NCI-H226 (cell line): ENCODE measurements at regions not wholly inside any gene's neighbourhood (a gene's known extent, or its start where the extent isn't known, plus 50 kb on each side); places are given as distances from the start of the nearest gene placed in this dataset.

ENCODE experiments used
- DNase-seq: peaks from one replicate; pipeline ENCODE4 v3.0.0-alpha.2; 2015

DNA sequence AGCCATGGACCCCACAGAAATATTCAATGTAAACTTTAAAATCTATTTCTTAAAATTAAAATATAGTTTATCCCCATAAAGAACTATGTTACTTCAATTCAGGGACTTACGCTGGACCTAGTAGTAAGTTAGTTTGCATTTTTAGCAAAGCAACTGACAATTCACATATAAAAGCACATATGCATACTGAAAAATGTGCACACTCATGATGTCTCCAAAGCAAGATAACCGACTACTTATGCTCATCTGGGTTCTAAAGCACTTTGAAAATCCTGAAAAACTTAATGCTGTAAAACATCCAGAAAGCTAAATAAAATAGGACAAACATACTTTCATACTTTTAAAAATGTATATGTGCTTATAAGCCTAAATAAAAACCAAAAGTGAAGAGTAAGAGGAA, 264.4 kb upstream of the GAS1 start:
- DNase-seq, result no peak

- DNase-seq, result peak; percentile 87
Observed at GRCh38 chr9:87212605-87213021, 265.3 kb upstream of the GAS1 start.

DNA sequence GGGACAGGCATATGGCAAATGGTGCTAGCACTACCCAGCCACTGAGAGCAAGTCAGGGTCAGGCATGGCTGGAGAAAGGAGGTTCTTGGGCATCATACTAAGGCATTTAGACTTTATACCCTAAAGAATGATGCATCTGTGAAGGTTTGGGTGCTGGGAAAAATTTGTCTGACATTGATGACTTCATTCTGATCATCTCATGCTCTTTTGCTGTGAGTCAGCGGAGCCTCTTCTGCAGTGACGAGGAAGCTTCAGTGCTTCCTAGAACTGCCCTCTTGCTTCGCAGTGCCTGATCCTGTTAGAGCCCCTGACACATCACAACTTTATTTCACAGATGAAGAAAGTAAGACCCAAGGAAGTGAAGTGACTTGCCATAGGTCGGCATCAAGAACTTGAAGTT, 266.6 kb upstream of the GAS1 start:
- no peak for DNase-seq

DNA sequence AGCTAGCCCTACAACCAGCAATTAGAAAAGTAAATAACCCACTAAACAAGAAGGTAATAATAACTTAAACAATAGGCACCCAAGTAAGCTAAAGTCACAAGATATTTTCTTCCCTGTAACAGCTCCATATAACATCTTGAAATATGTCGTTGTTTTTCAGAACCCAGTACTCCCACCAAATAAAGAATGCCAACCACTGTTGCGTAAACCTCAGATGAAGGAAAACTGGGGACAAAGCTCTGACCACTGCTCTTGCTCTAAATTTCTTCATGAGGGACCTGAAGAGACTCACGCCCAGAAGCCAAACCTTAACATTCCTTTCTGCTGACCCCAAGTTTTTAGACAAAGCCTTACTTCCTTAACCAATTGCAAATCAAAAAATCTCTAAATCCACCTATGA, 267.7 kb upstream of the GAS1 start:
- no peak for DNase-seq

- no peak for DNase-seq
Observed at GRCh38 chr9:87216036-87216435, 268.7 kb upstream of the GAS1 start.

- DNase-seq, result no peak
Observed at GRCh38 chr9:87216897-87217455, 269.7 kb upstream of the GAS1 start.

DNA sequence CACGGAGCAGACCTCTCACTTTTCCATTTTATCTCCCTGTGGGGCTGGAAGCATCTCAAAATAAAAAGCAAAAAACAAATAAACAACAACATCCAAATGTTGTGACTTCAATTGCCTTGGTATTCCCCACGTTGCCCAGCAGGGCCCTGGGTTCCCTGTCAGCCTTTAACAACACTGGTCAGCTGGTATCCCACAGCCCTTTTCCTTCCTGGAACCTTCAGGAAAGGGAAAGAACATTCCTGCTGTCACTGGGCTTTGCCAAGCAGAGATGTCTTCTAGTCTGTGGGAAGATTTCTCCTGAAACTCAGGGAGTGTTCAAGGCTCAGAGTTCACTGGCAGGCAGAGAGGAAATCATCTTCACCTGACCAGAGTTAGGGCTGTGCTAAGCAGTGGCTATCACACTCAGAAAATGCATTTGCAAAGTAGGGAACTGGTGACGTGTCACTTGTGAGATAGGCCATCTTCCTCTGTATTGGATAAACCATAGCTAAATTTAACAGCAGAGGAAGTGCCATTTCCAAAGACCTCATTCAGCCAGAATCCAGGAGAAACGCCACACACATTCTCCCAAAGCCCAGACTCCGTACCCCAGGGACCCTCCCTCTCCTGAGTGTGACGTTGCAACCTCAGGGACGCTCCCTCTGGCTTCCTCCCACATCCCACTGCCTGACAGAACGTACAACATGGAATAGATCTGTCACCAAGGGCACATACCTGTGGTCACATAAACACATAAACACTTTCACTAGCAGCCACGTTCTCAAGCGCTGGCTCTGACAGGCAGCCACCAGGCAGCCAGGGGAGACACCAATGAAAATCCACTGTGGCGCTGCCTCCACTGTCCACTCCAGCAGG, 274.0 kb upstream of the DAPK1 start:
- DNase-seq, result no peak

- DNase-seq, result no peak
Observed at GRCh38 chr9:87226896-87227295, 270.8 kb upstream of the DAPK1 start.

GRCh38 chr9:87227456-87227855, 270.2 kb upstream of the DAPK1 start:
- DNase-seq, result peak; percentile 24

- no peak for DNase-seq
Observed at GRCh38 chr9:87229108-87229507, 268.6 kb upstream of the DAPK1 start.

GRCh38 chr9:87233431-87233830, 264.2 kb upstream of the DAPK1 start:
- no peak for DNase-seq

DNA sequence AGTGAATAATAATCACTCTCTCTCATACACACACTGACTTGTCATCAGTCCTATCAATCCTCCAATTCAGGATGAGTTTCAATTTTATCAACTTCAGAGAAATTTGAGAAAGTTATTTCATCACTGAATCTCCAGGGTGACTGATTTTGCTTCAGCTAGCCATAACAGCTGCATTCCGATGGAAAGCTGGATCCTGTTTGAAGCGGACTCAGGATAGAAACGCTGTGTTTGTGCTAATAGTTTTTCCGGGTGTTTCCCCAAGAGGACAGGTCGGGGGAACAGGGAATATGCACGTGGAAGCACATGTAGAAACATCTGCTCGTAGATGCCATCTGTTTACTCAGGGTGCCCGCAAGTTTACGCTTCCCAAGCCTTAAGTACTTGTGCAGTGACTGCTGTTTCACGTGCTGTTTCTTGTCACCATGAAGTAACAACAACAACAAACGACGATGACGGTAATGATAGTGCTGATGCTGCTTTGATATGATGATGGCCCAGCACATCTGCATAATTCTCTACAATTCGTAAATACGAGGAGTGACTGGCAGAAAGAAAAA, 263.7 kb upstream of the DAPK1 start:
- DNase-seq, result no peak

DNA sequence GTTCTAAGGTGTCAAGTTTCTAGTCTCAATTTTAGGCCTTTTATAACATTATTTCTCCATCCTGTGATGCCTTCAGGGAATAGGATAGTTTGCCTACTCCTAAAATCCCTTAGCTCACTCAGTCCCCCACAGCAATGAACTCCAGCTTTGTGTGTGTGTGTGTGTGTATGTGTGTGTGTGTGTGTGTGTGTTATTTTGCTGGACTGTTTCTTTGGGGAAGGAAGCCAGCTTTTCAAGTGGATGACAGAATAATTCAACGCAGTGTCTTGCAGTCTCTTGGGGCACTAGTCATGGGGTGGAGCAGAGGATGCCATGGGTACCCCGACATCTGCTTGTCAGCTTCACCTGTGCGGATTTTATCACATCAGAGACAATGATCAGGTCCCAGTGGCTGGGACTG, 262.8 kb upstream of the DAPK1 start:
- no peak for DNase-seq

DNA sequence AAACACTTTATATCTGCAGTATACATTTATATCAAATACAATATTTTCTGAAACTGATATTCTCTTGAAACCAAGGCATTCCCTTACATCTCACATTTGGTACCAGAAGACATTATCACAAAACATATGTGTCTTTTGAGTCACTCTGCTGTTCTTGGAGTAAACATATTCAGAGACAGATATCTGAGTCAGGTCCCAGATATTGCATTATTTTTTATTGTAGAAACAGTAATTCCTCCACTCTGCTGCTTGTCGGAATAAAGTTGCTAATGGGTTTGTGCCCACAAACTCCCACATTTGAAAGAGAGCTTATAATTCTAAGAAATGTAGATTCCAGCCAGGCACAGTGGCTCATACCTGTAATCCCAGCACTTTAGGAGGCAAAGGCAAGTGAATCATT, 261.1 kb upstream of the DAPK1 start:
- no peak for DNase-seq

GRCh38 chr9:87237336-87237735, 260.3 kb upstream of the DAPK1 start:
- no peak for DNase-seq

GRCh38 chr9:87238545-87238944, 259.1 kb upstream of the DAPK1 start:
- DNase-seq, result no peak

DNA sequence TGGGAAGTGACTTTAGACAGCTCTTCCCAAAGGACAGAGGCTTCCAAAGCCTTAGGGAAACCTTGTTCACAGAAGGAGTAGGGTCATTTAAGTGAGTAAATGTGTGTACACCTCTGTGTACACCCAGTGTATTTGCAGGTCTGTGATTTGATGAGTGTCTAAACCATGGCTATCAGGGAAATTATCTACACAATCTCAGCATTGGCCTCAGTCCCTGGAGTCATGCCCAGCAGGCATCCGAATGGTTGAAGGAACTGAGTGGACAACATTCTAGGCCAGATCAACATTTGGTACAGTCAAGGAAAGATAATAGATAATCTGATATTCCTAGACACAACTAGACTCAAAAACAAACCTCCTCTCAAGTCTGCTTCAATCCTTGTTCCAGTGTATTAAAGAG, 258.4 kb upstream of the DAPK1 start:
- DNase-seq, result no peak

DNA sequence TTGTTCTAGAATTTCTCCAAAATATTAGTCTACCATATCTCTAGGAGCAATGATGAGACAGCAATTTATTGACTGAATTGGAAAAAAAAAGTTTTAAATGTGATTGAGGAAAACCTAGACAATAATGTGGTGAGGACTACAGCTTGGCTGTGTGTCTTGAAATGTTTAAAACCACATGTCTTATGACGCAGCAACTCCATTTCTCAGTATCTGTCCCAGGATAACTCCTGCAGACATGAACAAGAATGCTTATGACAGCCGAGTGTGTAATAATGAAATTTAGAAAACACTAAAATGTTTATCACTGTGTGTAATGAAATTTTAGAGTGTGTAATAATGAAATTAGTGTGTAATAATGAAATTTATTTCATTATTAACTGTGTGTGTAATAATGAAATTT, 254.1 kb upstream of the DAPK1 start:
- DNase-seq, result no peak

DNA sequence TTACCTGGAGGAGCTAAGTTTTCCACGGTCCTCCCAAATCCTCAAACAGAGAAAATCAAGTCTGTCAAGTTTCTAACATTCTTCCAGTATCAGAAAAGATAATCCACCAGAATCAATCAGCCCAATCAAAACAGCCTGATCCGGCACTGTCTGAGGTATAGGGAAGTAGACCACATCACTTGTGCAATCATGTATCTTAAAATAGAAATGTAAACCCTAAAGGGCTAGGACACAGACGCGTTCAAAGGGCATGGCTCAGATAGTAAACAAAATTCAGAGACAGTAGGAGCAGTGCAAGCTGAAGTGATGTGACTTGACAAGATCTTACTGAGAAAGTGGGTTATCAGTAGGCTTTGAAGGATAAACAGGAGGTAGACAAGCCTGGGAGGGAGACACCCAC, 252.4 kb upstream of the DAPK1 start:
- DNase-seq, result no peak

GRCh38 chr9:87247097-87247496, 250.6 kb upstream of the DAPK1 start:
- DNase-seq, result no peak

GRCh38 chr9:87249029-87249428, 248.6 kb upstream of the DAPK1 start:
- DNase-seq, result no peak

GRCh38 chr9:87250205-87250604, 247.5 kb upstream of the DAPK1 start:
- no peak for DNase-seq

- no peak for DNase-seq
Observed at GRCh38 chr9:87255431-87256155, 242.1 kb upstream of the DAPK1 start.

DNA sequence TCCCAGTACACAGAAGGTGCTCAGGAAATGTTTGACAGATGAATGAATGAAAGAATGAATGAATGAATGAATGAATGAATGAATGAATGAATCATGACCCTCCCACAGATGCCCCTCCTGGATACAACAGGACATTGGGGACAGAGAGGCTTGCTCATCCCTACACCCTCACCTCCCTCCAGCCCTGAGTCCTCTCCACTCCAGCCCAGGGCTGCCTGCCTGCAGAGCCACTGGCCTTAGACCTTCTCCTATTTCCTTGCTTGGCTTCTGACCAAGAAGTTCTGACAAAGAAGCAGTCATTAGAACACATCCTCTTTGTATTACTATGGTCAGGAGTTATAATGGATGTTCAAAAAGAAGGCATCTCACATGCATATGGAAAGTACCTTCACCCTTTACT, 240.7 kb upstream of the DAPK1 start:
- no peak for DNase-seq
